ENCODE measurements at regions not wholly inside any gene's neighbourhood (a gene's known extent, or its start where the extent isn't known, plus 50 kb on each side); places are given as distances from the start of the nearest gene placed in this dataset.
A peak's percentile ranks its signal among the peaks of the same experiment; 100 is the strongest.

DNA sequence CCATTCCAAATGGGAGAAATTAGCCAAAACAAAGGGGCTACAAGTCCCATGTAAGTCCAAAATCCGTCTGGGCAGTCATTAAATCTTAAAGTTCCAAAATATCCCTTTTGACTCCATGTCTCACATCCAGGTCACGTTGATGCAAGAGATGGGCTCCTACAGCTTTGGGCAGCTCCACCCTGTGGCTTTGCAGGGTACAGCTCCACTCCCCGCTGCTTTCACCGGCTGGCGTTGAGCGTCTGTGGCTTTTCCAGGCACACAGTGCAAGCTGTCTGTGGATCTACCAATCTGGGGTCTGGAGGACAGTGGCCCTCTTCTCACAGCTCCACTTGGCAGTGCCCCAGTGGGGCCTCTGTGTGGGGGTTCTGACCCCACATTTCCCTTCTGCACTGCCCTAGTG, 130.2 kb downstream of the TPR start:
- TF ChIP-seq, protein P1, sequence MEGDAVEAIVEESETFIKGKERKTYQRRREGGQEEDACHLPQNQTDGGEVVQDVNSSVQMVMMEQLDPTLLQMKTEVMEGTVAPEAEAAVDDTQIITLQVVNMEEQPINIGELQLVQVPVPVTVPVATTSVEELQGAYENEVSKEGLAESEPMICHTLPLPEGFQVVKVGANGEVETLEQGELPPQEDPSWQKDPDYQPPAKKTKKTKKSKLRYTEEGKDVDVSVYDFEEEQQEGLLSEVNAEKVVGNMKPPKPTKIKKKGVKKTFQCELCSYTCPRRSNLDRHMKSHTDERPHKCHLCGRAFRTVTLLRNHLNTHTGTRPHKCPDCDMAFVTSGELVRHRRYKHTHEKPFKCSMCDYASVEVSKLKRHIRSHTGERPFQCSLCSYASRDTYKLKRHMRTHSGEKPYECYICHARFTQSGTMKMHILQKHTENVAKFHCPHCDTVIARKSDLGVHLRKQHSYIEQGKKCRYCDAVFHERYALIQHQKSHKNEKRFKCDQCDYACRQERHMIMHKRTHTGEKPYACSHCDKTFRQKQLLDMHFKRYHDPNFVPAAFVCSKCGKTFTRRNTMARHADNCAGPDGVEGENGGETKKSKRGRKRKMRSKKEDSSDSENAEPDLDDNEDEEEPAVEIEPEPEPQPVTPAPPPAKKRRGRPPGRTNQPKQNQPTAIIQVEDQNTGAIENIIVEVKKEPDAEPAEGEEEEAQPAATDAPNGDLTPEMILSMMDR (conservative IDR thresholded peaks at IDR 0.05; ENCODE audit: low read length), result peak; percentile 52
- TF ChIP-seq EZH2phosphoT487 (IDR thresholded peaks at IDR 0.05; ENCODE audit: borderline replicate concordance), result no peak

Measured in Loucy (cell line).